ENCODE measurements at regions not wholly inside any gene's neighbourhood (a gene's known extent, or its start where the extent isn't known, plus 50 kb on each side); places are given as distances from the start of the nearest gene placed in this dataset.
"Not testable (repeated sequence)": the region's sequence is repeated elsewhere in the genome, so short reads cannot be mapped to it uniquely, and the experiment has no call there.

DNA sequence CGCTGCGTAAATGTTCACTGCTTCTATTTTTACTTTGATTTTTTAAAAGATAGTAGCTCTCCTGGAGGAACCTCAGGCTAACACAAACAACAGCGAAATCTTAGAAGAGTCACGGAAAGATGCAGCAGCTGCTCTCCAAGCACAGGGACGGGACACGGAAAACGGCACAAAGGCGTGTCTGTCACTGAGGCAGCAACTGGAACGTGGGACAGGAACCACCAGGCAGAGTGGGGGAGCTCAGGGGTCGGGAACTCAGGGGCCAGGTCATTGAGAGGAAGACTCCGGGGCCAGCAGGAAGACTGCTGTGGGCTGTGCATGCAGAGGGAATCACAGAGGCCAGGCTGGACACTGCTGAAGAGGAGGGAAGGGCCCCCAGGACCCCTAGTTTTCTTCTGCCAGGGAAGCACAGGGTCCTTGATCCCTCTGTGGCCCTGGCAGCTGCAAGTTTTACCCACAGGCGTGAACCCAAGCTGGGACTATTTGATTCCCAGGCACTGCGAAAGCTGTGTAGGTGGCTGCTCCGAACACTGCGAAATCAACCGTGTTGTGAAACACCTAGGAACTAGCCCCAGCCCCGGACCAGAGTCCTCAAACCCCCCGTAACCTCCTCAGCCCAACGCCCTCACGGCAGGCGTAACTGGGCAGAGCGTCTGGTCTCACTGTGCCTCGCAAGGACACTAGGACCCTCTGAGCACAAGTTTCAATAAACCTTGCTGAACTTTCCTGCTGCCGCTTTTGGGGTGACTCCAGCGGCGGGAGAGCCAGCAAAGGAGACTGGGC lies 263.0 kb downstream of the EIPR1 start:
- DNase-seq: no peak

DNA sequence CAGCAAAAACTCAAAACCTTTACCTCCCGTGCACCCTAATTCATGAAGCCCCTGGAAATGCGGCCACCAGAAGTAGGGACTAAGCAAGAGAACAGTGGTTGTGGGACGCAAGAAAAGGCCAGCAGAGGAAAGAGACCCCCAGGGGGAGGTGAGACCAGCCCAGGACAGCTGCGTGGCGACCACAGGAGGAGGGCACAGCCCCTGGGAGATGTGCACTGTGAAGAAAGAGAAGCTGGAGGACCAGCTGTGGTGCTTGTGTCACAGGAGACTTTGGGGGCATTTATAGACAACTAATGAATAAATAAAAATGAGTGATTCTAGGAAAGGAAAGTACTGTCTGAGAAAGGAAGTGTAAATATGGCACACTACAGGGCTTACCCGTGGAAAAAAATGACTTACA lies 263.8 kb downstream of the EIPR1 start:
- no peak for DNase-seq

DNA sequence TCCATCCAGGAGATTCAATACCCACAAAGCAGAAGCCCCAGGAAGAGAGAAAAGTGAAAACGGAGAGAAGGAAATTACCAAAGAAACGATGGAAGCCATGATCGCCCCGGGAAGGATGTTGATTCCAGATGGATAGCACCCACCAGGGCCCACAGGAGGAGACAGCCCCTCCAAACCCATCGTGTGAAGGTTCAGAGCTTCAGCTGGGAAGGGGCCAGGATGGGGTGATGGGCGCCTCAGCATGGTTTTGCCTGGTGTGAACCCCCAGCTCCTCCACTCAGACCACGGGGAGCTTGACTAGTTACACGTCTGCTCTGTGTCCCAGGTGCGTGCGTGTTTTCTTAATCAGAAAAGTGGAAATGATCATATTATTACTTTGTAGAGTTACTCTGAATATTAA lies 264.5 kb downstream of the EIPR1 start:
- no peak for DNase-seq

DNA sequence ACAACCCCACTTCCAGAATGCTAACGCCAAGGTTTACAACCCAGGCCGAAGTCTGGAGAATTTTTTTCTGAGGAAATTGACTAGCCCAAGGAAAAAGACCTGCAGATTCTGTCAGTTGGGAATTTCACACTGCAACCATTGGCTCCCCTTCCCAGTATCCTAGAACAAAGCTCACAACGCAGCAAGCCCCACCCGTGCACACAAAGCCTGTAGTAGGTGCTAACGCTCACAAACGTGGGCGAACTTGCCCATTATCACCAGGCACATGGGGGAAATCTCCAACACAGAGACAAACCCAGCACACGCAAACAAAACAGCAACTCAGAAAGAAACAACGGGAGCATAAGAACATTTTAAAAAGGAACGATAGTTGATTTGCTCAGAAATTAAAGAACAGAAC lies 265.1 kb downstream of the EIPR1 start:
- no peak for DNase-seq

- DNase-seq: no peak
These were observed 265.5 kb downstream of the EIPR1 start for GRCh38 chr2:3112131-3112530.

- DNase-seq: no peak
These were observed 266.5 kb downstream of the EIPR1 start for GRCh38 chr2:3110994-3111666.

- no peak for DNase-seq
These were observed 267.1 kb downstream of the EIPR1 start for GRCh38 chr2:3110555-3110954.

DNA sequence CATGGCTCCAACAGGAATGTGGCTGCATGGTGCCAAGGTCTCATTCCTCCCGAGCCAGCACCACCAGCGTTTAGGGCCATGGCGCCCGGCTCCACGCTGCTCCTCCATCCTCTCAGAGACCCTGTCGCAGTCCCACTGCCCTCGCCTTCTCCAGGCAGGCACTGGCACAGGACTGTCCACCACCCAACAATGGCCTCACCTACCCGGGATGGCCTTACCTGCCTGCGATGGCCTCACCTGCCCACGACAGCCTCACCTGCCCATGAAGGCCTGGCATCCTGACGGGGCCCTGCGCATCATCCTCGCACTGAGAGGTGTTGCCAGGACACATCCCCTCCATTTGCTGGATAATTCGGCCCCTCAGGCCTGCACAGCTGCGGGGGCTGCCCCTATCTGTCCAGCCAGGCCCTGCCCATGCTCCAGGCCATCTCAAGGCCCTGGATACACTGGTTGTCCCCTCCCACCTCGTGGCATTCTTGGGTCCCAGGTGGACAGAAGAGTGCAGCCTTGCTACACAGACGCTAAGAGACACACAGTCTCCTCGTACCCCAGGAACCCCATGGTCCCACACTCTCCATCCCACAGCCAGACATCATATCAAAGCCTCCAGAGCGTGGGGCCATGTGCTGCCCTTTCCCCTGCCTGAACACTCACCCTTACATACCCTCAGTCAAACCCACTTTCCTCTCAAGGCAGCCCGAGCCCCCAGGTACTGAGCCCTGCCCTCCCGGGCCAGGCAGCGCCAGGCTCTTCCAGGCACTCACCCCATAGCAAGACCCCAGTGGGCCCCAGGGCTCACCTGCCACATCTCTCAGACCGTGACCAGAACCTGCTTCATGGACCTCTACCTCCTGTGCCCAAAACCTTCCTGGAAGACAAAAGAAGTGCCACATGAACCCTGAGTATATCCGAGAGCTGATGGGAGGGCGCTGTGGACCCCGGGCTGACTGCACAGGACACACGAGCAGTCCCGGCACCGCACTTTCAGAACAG lies 268.6 kb downstream of the EIPR1 start:
- DNase-seq: no peak

- DNase-seq: no peak
These were observed 269.5 kb downstream of the EIPR1 start for GRCh38 chr2:3108105-3108504.

GRCh38 chr2:3107567-3107966 lies 270.1 kb downstream of the EIPR1 start:
- no peak for DNase-seq

- DNase-seq: no peak
These were observed 271.6 kb downstream of the EIPR1 start for GRCh38 chr2:3105814-3106569.

GRCh38 chr2:3104958-3105813 lies 272.4 kb downstream of the EIPR1 start:
- not testable (repeated sequence) for DNase-seq

DNA sequence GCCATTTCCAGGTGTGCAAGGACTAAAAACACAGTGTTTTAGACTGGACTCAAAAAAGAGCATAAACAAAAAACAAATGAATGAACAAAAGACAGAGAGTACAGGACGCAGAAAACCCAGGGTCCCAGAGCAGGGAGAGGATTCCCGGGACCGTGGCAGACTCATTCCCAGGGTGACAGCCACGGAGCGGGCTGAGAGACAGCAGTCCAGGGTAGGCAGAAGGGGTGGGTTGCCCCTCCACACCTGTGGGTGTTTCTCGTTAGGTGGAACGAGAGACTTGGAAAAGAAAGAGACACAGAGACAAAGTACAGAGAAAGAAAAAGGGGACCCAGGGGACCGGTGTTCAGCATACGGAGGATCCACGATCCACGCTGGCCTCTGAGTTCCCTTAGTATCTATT lies 273.4 kb downstream of the EIPR1 start:
- DNase-seq: no peak

DNA sequence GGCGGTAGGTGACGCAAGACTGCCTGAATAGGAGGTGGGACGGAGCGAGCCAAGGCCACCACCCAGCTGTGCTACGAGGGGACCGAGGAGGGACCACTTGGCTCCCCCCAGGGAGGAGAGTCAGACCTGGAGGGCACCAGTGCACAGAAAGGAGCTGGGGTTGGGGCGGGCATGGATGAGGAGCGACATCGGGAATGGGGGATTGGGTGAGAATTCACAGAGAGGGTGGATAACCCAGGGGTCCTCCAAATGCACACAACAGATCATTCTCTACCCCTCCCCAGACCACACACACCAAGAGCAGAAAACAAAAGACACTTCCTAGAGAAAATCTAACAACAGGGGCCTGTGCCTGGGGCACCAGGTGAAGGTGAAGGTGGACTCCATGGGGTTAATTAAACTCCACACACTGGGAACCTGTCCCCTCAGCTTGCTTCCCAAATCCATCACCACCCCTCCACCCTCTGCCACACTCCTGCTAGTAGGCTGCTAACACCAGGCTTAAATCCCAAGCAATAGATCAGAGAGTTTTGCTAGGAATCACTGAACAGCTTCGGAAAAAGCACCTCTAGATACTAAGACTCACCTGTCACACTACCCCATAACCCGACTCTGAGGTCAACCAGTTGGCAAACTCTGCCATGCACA lies 274.6 kb downstream of the EIPR1 start:
- DNase-seq: no peak

DNA sequence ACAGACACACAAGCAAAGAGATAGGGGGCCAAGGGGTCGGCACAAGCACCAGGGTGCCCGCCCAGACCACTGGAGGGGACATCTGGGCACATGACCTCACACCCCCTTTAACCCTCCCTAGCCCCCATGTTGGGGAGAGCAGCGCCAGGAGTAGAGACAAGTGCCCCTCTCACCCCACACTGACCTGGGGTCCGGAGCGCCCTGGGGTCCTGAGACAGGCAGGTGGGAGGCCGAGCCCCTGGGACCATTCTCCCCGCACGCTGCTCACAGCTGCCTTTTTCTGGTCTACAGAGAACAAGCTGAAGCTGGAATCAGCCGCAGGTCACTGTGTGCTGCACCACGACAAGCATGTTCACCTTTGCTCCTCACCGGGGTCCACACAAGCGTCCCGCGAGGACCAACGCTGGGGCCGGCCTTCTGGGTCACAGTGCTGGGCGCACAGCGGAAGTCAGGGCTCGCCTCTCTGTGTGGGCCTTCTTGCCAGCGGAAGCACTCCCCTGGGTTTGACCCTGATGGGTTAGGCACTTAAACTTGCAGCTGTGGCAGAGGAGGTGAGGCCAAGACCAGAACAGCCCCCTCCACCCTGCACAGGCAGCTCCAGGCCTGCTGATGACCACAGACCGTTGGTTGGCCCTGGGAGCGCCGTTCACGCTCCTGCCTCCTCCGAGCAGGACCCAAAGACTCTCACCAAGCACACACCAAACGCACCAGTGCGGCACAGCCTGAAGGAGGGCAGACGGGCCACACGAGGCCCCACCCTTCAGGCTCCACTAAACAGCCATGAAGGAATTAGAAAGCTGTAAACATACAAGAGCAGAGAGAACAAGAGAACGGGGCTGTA lies 275.3 kb downstream of the EIPR1 start:
- DNase-seq: no peak

GRCh38 chr2:3101016-3101942 lies 276.3 kb downstream of the EIPR1 start:
- DNase-seq: no peak

DNA sequence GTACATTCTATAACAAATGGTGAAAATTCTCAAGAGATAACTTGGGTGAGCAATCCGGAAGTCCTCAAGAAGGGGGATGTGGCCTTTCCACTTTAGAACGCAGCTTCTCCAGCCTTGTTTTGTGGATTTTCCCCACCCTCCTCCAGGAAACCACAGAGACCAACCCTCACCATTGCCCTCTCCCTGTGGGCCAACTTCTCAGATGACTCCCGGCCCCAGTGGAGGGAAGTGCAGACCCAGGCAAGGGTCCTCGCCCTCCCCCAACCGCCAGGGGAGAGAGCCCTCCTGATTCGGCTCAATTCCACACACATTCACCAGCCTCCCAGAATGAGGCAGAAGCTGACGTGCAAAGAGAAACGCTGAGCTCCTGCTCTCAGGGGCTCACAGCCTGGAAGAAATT lies 277.2 kb downstream of the EIPR1 start:
- no peak for DNase-seq

GRCh38 chr2:3099860-3100234 lies 277.8 kb downstream of the EIPR1 start:
- no peak for DNase-seq

Measured in activated CD4-positive, alpha-beta T cell treated with anti-CD3 and anti-CD28 coated beads, Interleukin-10, Interleukin-2, amounts not matched to agents 100 ng/mL and 50 ng/mL, durations not matched to agents 16 hours and 8 hours (primary cell).